Activated naive CD4-positive, alpha-beta T cell treated with Interleukin-2 at 50 U/mL for 16 hours (primary cell): ENCODE measurements at regions not wholly inside any gene's neighbourhood (a gene's known extent, or its start where the extent isn't known, plus 50 kb on each side); places are given as distances from the start of the nearest gene placed in this dataset.
"Not testable (repeated sequence)": the region's sequence is repeated elsewhere in the genome, so short reads cannot be mapped to it uniquely, and the experiment has no call there.

Experiments used
- DNase-seq: peaks from one replicate; pipeline ENCODE4 v3.0.0-alpha.2; 2020

GRCh38 chr6:84912472-84913322 lies 148.3 kb upstream of the TBX18 start:
- DNase-seq = no peak

- no peak for DNase-seq
Observed at GRCh38 chr6:84910906-84911607, 146.7 kb upstream of the TBX18 start.

- DNase-seq = no peak
Observed at GRCh38 chr6:84908304-84908904, 144.0 kb upstream of the TBX18 start.

- no peak for DNase-seq
Observed at GRCh38 chr6:84906514-84906913, 142.1 kb upstream of the TBX18 start.

GRCh38 chr6:84905823-84906222 lies 141.4 kb upstream of the TBX18 start:
- no peak for DNase-seq

GRCh38 chr6:84902354-84902928 lies 138.0 kb upstream of the TBX18 start:
- no peak for DNase-seq

GRCh38 chr6:84897988-84898594 lies 133.7 kb upstream of the TBX18 start:
- DNase-seq = no peak

- DNase-seq = no peak
Observed at GRCh38 chr6:84897011-84897410, 132.6 kb upstream of the TBX18 start.

GRCh38 chr6:84892671-84893070 lies 128.3 kb upstream of the TBX18 start:
- DNase-seq = no peak

GRCh38 chr6:84882768-84883766 lies 118.7 kb upstream of the TBX18 start:
- no peak for DNase-seq

GRCh38 chr6:84879385-84879784 lies 115.0 kb upstream of the TBX18 start:
- DNase-seq = not testable (repeated sequence)

GRCh38 chr6:84877515-84878210 lies 113.3 kb upstream of the TBX18 start:
- no peak for DNase-seq

- no peak for DNase-seq
Observed at GRCh38 chr6:84876723-84877514, 112.5 kb upstream of the TBX18 start.

GRCh38 chr6:84872996-84873723 lies 108.8 kb upstream of the TBX18 start:
- no peak for DNase-seq

- no peak for DNase-seq
Observed at GRCh38 chr6:84871925-84872324, 107.5 kb upstream of the TBX18 start.

GRCh38 chr6:84870672-84871071 lies 106.3 kb upstream of the TBX18 start:
- DNase-seq = no peak

GRCh38 chr6:84868149-84868548 lies 103.8 kb upstream of the TBX18 start:
- no peak for DNase-seq

GRCh38 chr6:84867521-84867920 lies 103.1 kb upstream of the TBX18 start:
- DNase-seq = no peak

- no peak for DNase-seq
Observed at GRCh38 chr6:84866715-84867114, 102.3 kb upstream of the TBX18 start.

- DNase-seq = not testable (repeated sequence)
Observed at GRCh38 chr6:84865372-84865771, 101.0 kb upstream of the TBX18 start.
